ENCODE measurements at regions not wholly inside any gene's neighbourhood (a gene's known extent, or its start where the extent isn't known, plus 50 kb on each side); places are given as distances from the start of the nearest gene placed in this dataset.

- TF ChIP-seq CTCF (IDR thresholded peaks at IDR 0.05) = no peak
- no peak for TF ChIP-seq EP300 (IDR thresholded peaks at IDR 0.05)
Observed at GRCh38 chr2:12289120-12289802, 427.5 kb upstream of the TRIB2 start.

Data from suprapubic skin (tissue), 3 donors.